ENCODE measurements at regions not wholly inside any gene's neighbourhood (a gene's known extent, or its start where the extent isn't known, plus 50 kb on each side); places are given as distances from the start of the nearest gene placed in this dataset.
"Not testable (repeated sequence)": the region's sequence is repeated elsewhere in the genome, so short reads cannot be mapped to it uniquely, and the experiment has no call there.

GRCh38 chr10:53166325-53166724 is 393.7 kb upstream of the MBL2 start:
- DNase-seq (ENCODE audit: low spot score), result no peak

- no peak for DNase-seq (ENCODE audit: low spot score)
Observed at GRCh38 chr10:53162856-53163255, 390.3 kb upstream of the MBL2 start.

- DNase-seq (ENCODE audit: low spot score), result no peak
Observed at GRCh38 chr10:53161231-53161630, 388.6 kb upstream of the MBL2 start.

- DNase-seq (ENCODE audit: low spot score), result not testable (repeated sequence)
Observed at GRCh38 chr10:53155674-53156073, 383.1 kb upstream of the MBL2 start.

GRCh38 chr10:53153831-53154230 is 381.2 kb upstream of the MBL2 start:
- no peak for DNase-seq (ENCODE audit: low spot score)

DNA sequence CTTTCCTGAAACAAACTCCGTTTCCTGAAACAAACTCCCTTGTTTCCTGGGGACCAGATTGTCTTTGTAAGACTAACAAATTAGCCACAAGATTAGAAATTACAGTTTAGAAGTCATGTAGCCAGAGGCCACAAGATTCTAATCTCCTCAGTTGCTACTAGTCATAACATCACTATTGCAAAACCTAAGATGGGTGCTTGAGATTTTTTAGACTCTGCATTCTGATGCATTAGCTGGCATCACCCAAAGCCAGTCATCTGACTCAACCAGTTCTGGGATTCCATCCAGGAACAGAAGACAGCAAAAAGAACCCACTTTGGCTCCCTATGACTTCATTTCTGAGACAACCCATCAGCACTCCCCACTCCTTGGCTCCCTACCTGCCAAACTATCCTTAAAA is 367.9 kb upstream of the MBL2 start:
- no peak for DNase-seq (ENCODE audit: low spot score)

GRCh38 chr10:53135897-53136253 is 363.3 kb upstream of the MBL2 start:
- DNase-seq (ENCODE audit: low spot score), result no peak

DNA sequence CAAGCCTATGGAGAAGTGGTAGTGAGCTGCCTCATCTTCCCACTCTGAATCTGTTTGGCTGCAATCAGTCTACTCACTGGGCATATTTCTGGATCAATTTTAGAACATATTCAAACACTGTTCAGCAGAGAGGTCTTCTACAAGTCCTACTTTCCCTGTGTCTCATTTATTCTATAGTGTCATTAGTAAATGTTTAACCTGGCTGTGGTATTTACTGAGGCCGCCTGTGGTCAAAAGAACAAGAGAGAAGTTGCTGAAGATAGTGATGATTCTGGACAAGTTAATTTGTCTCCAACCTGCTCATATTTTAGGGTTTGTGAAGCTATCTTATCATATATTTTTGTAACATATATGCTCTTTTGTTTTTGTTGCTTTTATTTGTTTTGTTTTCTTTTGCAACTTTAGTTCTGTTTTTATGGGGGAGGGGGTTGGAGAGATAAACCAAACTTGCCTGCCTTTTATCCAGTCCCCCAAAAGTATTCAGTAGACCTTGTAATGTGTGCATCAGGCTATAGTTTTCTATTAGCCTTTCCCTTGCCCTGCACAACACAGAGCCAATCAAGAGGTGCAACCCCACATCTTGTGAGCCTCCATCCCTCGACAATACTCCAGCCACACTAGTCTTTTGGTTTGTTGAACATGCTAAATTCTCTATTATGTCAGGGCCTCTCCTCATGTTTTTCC is 362.8 kb upstream of the MBL2 start:
- no peak for DNase-seq (ENCODE audit: low spot score)

GRCh38 chr10:53134050-53134449 is 361.5 kb upstream of the MBL2 start:
- no peak for DNase-seq (ENCODE audit: low spot score)

DNA sequence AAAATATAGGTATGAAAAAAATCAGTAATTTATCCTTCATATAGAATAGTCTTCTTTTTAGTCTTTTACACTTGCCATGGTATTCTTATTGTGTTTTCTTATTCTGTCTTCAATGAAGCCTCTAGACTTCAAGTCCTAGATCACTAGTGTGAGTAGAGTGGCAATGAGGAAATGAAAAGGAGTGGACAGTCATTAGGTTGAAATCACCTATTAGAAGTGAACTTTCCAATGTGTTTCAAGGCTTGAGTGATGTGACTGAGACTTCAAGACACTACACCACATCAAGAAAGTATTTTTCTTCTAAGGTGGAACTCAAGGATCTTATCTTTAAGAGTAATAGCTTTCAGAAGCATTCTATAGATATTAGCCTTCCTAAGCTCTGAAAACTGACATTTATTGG is 357.8 kb upstream of the MBL2 start:
- DNase-seq (ENCODE audit: low spot score), result no peak

DNA sequence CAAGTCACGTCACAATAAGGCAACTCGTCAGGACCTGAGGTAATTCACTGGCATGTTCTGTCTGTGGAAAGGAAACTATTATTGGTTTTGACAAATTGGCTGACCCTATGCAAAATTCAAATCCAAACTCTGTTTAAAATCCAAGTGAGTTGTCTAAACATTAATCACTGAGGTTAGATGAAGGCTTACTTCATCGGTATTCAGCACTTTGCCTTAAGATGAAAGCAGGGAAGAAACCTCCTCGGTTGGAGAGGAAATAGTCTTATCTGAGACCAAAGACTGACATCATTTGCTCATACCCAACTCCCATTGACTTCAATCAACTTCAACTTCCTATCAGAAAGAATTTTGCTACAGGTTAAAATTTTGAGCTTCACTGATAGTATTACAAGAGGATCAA is 355.1 kb upstream of the MBL2 start:
- no peak for DNase-seq (ENCODE audit: low spot score)

DNA sequence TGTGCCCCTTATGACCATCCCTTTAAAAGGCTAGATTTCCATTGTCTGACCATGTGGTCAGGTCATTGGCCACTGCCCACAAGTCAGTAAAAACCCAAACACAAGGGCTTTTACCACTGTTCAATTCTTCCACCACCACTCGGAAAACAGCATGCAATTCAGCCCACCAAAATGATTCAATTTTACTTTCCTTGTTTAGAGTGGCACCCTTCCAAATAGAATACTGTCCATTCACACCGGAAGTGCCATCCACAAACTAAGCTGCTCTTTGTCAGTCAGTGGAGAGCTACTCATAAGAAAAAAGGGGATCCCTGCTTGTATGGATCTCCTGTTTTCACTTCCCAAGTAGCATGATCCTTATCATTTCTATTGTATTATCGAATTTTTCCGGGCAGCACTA is 350.7 kb upstream of the MBL2 start:
- DNase-seq (ENCODE audit: low spot score), result no peak

- no peak for DNase-seq (ENCODE audit: low spot score)
Observed at GRCh38 chr10:53122281-53122680, 349.7 kb upstream of the MBL2 start.

DNA sequence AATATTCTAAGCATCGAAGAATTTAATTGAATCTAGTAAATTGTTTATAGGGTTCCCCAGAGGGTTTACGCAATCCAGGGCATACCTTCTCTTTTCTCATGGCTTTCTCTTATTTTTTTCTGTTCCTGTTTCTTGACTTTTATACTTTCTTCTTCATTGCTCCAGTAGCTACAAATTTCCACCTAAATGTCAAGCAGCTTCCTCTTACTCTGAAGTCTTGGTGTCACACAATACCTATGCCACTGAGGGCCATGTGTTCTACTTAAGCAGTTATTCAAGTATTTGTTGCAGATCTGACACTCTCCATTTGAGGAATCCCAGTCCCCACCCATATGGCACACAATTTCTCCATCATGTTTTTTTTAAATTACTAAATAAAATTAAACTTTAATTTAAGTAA is 343.1 kb upstream of the MBL2 start:
- no peak for DNase-seq (ENCODE audit: low spot score)

DNA sequence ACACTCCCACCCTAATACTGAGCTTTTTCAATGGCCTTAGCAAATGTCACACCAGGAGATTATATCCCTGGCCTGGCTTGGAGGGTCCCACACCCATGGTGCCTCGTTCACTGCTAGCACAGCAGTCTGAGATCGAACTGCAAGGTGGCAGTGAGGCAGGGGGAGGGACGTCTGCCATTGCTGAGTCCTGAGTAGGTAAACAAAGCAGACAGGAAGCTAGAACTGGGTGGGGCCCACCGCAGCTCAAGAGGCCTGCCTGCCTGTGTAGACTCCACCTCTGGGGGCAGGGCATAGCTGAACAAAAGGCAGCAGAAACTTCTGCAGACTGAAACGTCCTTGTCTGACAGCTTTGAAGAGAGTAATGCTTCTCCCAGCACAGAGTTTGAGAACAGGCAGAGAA is 338.9 kb upstream of the MBL2 start:
- no peak for DNase-seq (ENCODE audit: low spot score)

DNA sequence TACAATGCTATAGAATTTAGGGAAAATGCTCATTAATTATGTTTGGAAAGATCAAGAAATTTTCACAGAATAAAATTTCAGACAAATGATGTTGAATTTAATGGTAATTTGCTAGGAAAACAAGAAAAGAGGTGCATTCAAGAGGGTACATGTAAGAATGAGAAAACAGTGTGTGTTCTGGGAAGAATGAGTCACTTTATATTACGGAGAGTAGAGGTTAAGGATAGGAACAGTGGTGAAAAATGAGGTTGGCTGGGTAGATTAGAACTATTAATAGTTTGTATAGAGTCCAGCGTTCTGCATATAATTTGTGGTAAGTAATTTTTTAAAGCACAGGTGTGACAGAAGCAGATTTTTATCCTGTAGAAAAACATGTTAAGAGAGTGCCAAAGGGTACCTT is 336.7 kb upstream of the MBL2 start:
- DNase-seq (ENCODE audit: low spot score), result no peak

GRCh38 chr10:53108317-53108934 is 335.8 kb upstream of the MBL2 start:
- no peak for DNase-seq (ENCODE audit: low spot score)

GRCh38 chr10:53107711-53108110 is 335.1 kb upstream of the MBL2 start:
- no peak for DNase-seq (ENCODE audit: low spot score)

GRCh38 chr10:53102424-53102823 is 329.8 kb upstream of the MBL2 start:
- no peak for DNase-seq (ENCODE audit: low spot score)

DNA sequence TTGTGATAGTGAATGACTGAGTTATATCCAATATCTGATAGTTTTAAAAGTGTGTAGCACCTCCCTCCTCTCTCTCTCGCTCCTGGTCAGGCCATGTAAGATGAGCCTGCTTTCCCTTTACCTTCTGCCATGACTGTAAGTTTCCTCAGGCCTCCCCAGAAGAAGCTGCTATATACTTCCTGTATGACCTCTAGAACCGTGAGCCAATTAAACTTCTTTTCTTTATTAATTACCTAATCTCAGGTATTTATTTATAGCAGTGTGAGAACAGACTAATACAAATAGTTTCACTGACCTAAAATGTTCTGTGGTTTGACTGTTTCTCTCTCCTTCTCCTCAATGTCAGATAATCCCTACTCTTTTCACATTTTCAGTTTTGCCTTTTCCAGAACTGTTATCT is 321.3 kb upstream of the MBL2 start:
- DNase-seq (ENCODE audit: low spot score), result no peak

DNA sequence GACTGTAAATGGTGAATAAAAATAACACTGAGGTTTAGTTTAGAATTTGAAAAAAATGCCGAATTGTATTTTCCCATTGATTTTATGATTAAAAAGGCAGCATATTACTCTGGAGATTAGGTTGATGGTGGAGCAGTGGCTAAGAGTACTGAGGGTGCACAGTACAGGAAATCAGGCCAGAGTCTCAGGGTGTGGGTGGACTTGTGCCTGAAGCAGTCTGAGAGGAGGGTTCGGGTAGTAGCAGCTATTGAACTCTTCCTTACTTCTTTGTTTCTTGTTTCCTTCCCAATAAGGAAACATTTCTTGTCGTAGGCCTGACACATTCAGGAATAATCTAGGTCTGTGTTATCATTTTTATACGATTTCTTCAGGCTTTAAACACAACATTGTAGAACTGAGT is 319.0 kb upstream of the MBL2 start:
- DNase-seq (ENCODE audit: low spot score), result no peak

DNA sequence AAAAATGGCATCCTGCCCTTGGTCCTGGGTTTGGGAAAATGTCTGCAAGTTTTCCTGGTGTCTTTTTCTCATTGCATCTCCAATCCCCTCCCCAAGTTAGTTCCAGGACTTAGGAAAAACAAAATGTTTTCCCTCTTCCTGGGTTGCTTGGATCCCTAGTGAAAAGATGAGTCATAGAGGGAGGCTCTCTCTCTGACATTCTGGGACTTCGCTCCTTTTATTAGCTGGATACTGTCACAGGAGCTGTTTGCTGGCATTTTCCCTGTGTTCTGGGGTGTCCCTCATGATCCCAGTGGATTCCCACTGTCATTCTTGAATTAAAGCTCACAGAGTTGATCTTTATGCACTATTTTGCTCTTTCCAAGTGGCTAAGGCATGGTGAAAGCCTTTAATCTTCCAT is 316.4 kb upstream of the MBL2 start:
- DNase-seq (ENCODE audit: low spot score), result no peak

GRCh38 chr10:53079283-53079682 is 306.7 kb upstream of the MBL2 start:
- DNase-seq (ENCODE audit: low spot score), result no peak

DNA sequence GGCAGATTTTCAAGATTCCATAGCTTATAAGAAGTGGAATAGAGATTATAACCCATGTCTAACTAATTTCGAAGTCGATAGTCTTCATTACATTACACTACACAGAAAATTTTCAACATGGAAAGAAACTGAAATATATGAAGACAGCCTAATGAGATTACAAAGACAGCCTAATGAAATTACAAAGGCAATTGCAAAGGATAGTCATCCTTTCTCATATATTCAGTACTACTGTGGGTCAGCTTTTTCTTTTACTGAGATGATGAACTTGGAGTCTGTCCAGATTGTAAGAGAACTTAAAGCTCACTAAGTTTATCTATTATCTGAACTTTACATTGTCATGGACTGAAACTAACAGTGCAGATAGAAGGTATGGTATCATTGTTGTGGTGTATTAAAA is 304.4 kb upstream of the MBL2 start:
- DNase-seq (ENCODE audit: low spot score), result no peak

Data from germinal center (tissue), 1 donor.